Stomach (tissue), 8 donors: ENCODE measurements at regions not wholly inside any gene's neighbourhood (a gene's known extent, or its start where the extent isn't known, plus 50 kb on each side); places are given as distances from the start of the nearest gene placed in this dataset.
"Not testable (repeated sequence)": the region's sequence is repeated elsewhere in the genome, so short reads cannot be mapped to it uniquely, and the experiment has no call there.

Experiments used
- DNase-seq, 2 donors: peaks; one replicate each; pipeline versions ENCODE4 v3.0.0 to v3.0.0-alpha.2; 2013 to 2019
- H3K27ac ChIP-seq, 5 donors: fragments of 200-600 bp in 4 of 5; sonication (generic) in 4 of 5; one replicate each; pipeline ENCODE4 v1.5.1; 2013 to 2019; ENCODE audit warnings: mild to moderate bottlenecking in 1 of 5, moderate library complexity in 1 of 5
- H3K27me3 ChIP-seq, 3 donors: fragments of 200-600 bp; sonication (generic); one replicate each; pipeline ENCODE4 v1.5.1; 2017 to 2019; ENCODE audit warnings: mixed run types in 1 of 3
- H3K36me3 ChIP-seq, 4 donors: fragments of 200-600 bp; sonication (generic); 1 replicate in 3 of 4; 2 replicates in 1 of 4; pipeline ENCODE4 v1.5.1; 2016 to 2019
- H3K4me1 ChIP-seq, 4 donors: fragments of 200-600 bp; sonication (generic); one replicate each; pipeline ENCODE4 v1.5.1; 2016 to 2019
- H3K4me3 ChIP-seq, 4 donors: fragments of 200-600 bp; sonication (generic) in 3 of 4; one replicate each; pipeline ENCODE4 v1.5.1; 2016 to 2019; ENCODE audit warnings: mild to moderate bottlenecking in 1 of 4
- H3K9me3 ChIP-seq, 4 donors: fragments of 200-600 bp; sonication (generic); one replicate each; pipeline ENCODE4 v1.5.1; 2016 to 2019
- EP300 ChIP-seq: sonication (generic); formaldehyde crosslinking; IDR thresholded peaks from one replicate; pipeline ENCODE4 v1.6.1; 2017; ENCODE audit warnings: antibody characterized with exemption
- POLR2A ChIP-seq, 4 donors: fragments of 450-650 bp; IDR thresholded peaks; one replicate each; pipeline ENCODE4 v1.6.1; 2016; ENCODE audit warnings: antibody characterized with exemption in 4 of 4, control low read depth in 2 of 4, mild to moderate bottlenecking in 1 of 4, moderate library complexity in 1 of 4
- POLR2AphosphoS5 ChIP-seq, 3 donors: sonication (generic); formaldehyde crosslinking; IDR thresholded peaks; one replicate each; pipeline ENCODE4 v1.6.1; 2016; ENCODE audit warnings: antibody characterized with exemption in 3 of 3
- WGBS, 5 donors: extraction: QIAGEN DNeasy Blood & Tissue Kit in 3 of 5; methylation state at CpG; one replicate each; pipeline versions ENCODE4 v1.1.5 to v1.1.7; 2013 to 2018; 5-methylcytosine and 5-hydroxymethylcytosine counted together
- intact Hi-C: fragments of 100-400 bp; cut with DNase I; formaldehyde crosslinking; loops from one replicate; pipeline ENCODE4 v1.15.1; 2023; ENCODE audit warnings: low total_unique reads
- TF ChIP-seq, protein P1 (sequence below), 7 experiments: fragments of 450-650 bp in 4 of 7; fragments of 200-600 bp in 3 of 7; sonication (generic) in 3 of 7; IDR thresholded peaks; one replicate each; pipeline ENCODE4 v1.5.1; 2016 to 2019; ENCODE audit warnings: antibody characterized with exemption in 7 of 7, control low read depth in 2 of 7, mild to moderate bottlenecking in 1 of 7
- donor health status: healthy with polysubstance abuse.
- donor health status: Bipolar disorder and iron deficiency.
- donor health status: healthy.

DNA sequence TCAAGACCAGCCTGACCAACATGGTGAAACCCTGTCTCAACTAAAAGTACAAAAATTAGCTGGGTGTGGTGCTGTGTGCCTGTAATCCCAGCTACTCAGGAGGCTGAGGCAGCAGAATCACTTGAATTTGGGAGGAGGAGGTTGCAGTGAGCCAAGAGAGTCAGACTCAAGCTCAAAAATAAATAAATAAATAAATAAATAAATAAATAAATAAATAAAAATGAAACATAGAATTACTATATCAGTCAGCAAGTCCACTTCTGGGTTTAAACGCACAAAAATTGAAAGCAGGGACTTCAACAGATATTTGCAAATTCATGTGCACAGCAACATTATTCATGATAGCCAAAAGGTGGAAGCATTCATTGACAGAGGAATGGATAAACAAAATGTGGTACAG is 875.2 kb upstream of the ALG10B start:
- H3K36me3 ChIP-seq, H3K4me1 ChIP-seq, DNase-seq, intact Hi-C loops, H3K27me3 ChIP-seq, H3K4me3 ChIP-seq, H3K27ac ChIP-seq: not testable (repeated sequence)
- WGBS, 5 donors = 76 to 91% (median 85%) methylated on average over 1 of the region's 1 CpG
- peaks cover 0 to 34% (median 15%) of the 10 kb centered on the region in 4 donors for H3K9me3 ChIP-seq

DNA sequence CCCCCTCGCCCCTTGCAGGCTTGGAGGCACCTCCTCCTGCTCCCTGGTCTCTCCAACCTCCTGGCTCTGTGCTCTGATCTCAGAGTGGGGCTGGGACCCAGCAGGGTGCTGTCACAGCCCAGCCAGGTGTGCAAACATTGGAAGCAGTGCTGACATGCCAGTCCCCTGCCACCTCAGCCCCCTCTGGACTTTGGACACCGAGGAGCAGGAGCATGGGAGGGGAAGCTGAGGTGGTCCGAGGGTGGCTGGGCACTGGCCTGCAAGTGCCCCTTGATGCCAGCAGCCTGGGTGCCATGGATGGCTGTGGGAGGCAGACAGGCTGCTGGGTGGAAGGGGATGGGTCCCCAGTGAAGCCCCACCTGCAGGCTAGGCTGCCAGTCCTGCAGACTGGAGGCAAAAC is 860.9 kb upstream of the ALG10B start:
- H3K4me3 ChIP-seq, H3K4me1 ChIP-seq, intact Hi-C loops, H3K36me3 ChIP-seq, DNase-seq, H3K27me3 ChIP-seq, H3K27ac ChIP-seq: not testable (repeated sequence)
- peaks cover 0 to 26% (median 14%) of the 10 kb centered on the region in 4 donors for H3K9me3 ChIP-seq
- WGBS, 5 donors = 28 to 52% (median 46%) methylated on average over 2 to 3 of the region's 3 CpGs

DNA sequence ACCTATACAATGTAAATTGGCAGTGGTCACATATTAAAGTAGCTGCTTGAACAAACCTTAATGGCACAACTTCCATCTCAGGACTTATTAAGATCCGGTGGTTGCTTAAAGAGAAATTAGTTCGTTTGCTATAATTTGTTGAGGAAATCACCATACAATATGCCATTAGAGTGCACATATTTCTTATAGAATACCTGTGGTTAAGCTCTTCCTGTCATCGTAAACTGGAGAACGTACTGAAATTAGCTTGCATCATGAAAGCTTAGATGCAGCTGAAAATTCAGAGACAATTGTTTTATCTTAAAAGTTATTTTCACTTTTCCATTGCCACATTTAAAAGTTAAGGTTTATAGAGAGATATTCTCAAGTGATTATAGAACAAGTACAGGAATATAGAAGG is 818.6 kb upstream of the ALG10B start:
- H3K27ac ChIP-seq, DNase-seq, intact Hi-C loops, H3K4me1 ChIP-seq, H3K36me3 ChIP-seq, H3K27me3 ChIP-seq, H3K4me3 ChIP-seq, H3K9me3 ChIP-seq: not testable (repeated sequence)
- WGBS, 5 donors = 77 to 83% (median 78%) methylated on average over 4 of the region's 4 CpGs

DNA sequence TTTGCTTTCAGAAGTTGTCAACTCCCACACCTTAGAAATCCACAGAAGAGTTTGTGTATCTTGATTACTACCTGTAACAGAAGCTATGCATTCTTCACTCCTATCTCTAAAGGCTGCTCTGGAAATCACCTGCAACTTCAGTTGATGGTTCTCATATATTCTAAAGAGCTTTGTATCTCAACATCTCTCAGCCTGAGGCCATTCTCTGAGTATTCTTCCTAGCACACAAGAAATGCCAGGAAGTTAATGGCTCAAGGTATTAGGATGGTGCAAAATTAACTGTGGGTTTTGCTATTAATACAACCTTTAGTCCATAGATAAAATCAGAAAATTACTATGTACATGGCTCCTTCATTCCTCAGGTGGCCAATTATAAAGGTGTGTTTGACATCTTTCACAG is 806.3 kb upstream of the ALG10B start:
- peaks cover 0 to 23% (median 9%) of the 10 kb centered on the region in 4 donors for H3K9me3 ChIP-seq
- intact Hi-C loops, DNase-seq, H3K27ac ChIP-seq, H3K4me3 ChIP-seq, H3K36me3 ChIP-seq, H3K4me1 ChIP-seq, H3K27me3 ChIP-seq: not testable (repeated sequence)

DNA sequence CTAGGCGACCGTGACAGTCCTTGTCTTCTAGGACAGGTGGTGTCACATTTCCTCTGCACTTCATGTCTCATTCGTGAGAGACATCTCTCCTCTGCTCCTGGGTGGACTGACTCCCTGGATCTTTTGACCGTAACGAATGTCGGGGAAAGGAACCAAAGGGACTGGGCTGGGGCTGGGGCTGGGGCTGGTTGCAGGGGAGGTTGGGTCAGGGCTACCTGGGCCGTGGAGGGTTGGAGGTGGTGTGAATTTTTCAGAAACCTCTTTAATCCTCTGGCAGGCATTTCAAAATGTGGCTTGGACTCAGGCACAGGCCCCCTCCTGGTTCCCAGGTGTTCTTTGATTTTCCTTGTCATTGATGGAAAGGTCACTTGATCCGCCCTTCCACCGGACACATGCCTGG is 776.0 kb upstream of the ALG10B start:
- H3K4me1 ChIP-seq, H3K36me3 ChIP-seq, H3K27me3 ChIP-seq, H3K4me3 ChIP-seq, H3K27ac ChIP-seq, intact Hi-C loops, DNase-seq: not testable (repeated sequence)
- WGBS, 5 donors = 85 to 94% (median 90%) methylated on average over 8 to 9 of the region's 9 CpGs
- peaks cover 0 to 41% (median 21%) of the 10 kb centered on the region in 4 donors for H3K9me3 ChIP-seq

DNA sequence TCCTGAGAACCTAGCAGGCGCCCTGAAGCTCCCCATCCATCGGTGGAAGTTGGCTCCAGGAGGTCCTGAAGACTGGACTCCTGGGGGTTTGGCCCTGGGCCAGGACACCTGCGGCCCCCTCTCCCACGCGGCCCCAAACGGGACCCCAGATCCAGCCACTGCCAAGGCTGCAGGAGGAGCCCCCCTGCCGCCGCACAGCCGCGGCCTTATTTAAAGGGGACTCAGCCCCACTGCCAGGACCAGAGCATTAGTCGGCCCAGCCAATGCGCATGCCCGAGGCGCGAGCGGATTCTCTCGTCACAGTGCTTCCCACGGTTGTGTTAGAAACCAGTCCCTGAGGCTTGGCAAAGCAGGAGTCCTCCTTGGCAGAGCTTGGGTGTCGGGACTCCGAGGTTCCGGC is 775.2 kb upstream of the ALG10B start:
- TF ChIP-seq EP300 = no peak
- TF ChIP-seq POLR2AphosphoS5 (IDR thresholded peaks at IDR 0.05) = no peak
- TF ChIP-seq, protein P1, sequence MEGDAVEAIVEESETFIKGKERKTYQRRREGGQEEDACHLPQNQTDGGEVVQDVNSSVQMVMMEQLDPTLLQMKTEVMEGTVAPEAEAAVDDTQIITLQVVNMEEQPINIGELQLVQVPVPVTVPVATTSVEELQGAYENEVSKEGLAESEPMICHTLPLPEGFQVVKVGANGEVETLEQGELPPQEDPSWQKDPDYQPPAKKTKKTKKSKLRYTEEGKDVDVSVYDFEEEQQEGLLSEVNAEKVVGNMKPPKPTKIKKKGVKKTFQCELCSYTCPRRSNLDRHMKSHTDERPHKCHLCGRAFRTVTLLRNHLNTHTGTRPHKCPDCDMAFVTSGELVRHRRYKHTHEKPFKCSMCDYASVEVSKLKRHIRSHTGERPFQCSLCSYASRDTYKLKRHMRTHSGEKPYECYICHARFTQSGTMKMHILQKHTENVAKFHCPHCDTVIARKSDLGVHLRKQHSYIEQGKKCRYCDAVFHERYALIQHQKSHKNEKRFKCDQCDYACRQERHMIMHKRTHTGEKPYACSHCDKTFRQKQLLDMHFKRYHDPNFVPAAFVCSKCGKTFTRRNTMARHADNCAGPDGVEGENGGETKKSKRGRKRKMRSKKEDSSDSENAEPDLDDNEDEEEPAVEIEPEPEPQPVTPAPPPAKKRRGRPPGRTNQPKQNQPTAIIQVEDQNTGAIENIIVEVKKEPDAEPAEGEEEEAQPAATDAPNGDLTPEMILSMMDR (IDR thresholded peaks at IDR 0.05) = no peak
- no peak for TF ChIP-seq POLR2A (IDR thresholded peaks at IDR 0.05)
- H3K4me1 ChIP-seq = no peaks in the 10 kb centered on the region
- H3K36me3 ChIP-seq = no peaks in the 10 kb centered on the region
- peaks cover 0 to 49% (median 25%) of the 10 kb centered on the region in 4 donors for H3K9me3 ChIP-seq
- H3K27ac ChIP-seq = no peak overlapping the region
- 88 to 95% (median 93%) methylated on average over 11 to 21 of the region's 21 CpGs for WGBS, 5 donors
- intact Hi-C loops = no loop called here
- H3K4me3 ChIP-seq = no peak overlapping the region
- DNase-seq = no peak
- H3K27me3 ChIP-seq = no peaks in the 10 kb centered on the region

DNA sequence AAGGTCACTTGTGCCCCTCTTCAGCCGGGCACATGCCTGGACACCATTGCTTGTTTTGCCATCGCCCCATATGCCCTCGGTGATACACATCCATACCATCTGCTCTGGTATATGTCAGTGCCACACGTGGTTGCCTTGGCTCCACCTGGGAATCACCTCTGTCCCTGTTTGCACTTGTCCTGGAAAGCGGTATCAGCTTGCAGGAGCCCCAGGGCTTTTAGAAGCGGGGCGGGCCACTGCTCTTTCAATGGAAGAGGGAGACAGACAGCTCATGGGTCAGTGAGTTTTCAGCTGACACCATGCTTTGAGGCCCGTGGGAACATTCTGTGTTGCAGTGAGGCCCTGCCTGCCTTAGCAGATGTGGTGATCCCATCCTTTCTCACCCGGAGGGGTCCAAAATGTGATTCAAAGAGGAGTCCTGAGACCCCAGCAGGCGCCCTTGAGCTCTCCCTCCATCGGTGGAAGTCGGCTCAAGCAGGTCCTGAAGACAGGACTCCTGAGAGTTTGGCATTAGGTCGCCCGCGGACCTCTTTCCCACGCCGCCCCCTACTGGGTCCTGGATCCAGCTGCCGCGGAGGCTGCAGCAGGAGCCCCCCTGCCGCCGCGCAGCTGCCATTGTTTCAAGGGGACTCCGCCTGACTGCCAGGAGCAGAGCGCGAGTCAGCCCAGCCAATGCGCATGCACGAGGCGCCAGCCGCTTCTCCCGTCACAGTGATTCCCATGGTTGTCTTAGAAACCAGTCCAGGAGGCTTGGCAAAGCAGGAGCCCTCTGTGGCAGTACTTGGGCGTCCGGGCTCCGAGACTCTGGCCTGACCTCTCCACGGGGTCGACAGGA is 773.2 kb upstream of the ALG10B start:
- Histone ChIP-seq H3K36me3 (no peaks in the 10 kb centered on the region), H3K4me1 (no peaks in the 10 kb centered on the region), H3K27ac (no peak overlapping the region), H3K4me3 (no peak overlapping the region), H3K27me3 (no peaks in the 10 kb centered on the region), H3K9me3 (peaks cover 0 to 69% (median 40%) of the 10 kb centered on the region in 4 donors)
- intact Hi-C loops = no loop called here
- TF ChIP-seq POLR2A (IDR thresholded peaks at IDR 0.05) (no peak), EP300 (no peak)
- DNase-seq = no peak
- 66 to 87% (median 77%) methylated on average over 24 to 35 of the region's 35 CpGs for WGBS, 5 donors
